HG03354 (cell line): ENCODE measurements at regions not wholly inside any gene's neighbourhood (a gene's known extent, or its start where the extent isn't known, plus 50 kb on each side); places are given as distances from the start of the nearest gene placed in this dataset.

Source experiments
- ATAC-seq: cut with Tn5 transposase; IDR thresholded peaks from one replicate; pipeline ENCODE4 v1.9.1; 2021; ENCODE audit warnings: mild to moderate bottlenecking; ENCODE audit not compliant: unreplicated experiment, poor library complexity, severe bottlenecking

DNA sequence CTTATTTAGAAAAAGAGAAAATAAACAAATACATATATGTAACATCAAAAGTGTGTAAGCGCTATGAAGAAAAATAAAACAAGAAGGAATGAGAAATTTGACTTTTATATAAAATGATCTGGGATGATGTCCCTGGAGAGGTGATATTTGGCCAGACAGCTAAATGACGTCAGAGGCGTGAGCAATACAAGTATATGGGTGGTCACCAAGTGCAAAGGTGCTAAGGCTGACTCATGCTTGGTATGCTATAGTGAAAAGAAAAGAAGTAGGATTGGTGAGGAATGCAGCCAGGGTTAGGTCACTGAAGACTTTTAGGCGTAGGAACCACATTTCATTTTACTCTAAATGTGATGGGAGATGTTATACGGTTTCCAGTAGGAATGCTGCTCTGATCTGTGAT, 1049.1 kb upstream of the TENM3 start:
- no peak for ATAC-seq

DNA sequence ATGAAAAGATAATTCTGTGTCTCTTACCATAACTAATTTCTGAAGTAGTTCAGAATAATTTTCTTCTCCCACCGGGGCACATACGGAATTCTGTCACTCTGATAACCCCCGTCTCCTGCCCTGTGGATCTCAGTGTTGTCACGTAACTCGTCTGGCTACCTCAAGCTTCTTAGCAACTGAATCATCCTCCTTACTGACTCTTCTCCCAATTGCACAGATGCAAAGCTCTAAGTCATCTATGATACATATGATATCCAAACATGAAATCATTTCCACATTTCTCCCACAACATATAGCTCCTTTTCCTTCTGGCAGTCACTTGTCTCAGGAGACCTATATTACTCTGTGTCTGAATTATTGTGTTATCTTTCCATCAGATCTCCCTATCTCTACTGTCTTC, 1043.1 kb upstream of the TENM3 start:
- no peak for ATAC-seq

DNA sequence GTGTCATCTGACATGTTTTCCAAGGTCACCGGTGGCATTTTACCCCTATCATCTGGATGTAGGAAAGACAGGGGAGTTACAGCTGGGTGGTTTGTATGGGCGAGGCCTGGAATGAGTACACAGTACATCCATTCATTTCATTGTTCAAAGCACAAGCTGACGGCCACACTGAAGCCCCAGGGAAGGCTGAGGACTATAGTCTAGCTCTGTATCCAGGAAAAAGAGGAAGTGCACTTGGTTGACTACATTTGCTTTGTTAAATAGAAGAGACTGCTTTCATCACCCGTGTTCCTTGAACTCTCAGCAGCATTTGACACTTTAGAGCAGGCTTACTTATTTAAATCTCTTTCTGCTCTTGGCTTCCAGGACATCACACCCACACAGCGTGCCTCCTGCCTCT, 1041.0 kb upstream of the TENM3 start:
- no peak for ATAC-seq

DNA sequence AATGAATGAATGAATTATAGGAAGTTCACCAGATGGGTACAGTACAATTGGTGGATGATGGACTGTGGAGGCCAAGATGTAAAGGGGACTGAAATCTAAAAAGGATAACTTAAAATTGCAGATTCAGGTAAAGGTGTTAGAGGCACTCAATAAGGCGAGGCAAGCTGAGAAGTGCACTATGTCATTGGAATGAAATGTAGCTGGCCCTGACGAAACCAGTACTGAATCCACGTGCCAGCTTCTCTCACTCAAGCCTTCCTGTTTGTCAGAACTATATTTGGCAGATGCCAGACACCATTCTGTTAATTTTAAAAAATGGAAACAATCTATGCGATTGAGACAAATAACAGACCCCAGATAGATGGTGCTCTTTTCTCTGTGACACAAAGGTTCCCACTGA, 1039.1 kb upstream of the TENM3 start:
- no peak for ATAC-seq

DNA sequence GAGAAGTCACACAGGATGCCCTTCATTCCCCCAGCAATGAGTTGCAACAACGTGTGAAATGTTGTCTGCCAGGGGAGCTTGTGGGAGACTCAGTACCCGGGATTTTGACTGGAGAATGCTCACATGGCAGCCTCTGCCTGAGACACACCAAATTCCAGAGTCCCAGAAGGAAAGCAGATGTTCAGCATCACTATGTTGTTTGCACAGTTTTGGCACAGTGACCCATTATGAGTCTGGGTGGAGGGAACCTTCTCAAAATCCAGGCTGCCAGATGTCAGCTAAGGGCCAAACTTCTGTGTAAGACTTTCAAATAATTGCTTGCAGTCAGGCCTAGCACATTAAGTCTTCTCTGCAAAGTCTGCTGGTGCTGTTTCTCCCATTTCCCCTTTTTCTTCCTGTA, 1029.7 kb upstream of the TENM3 start:
- no peak for ATAC-seq

DNA sequence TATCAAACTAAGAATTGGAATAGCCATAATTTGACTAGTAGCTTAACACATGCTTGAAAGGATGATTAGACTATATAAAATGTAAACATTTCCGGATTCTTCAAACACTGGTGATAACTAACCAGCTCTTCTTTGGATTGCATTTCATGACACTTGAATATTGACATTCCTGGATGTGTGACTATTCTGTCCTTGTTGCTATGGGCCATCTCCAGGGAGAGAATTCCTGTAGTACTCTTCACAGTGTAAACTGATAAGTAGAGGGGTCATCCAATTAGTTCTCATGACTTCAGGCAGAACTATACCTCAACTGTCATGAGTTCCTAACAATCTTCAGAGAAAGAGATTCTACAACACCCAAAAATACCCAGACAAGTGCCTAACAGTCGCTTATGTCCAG, 1026.7 kb upstream of the TENM3 start:
- ATAC-seq: no peak

DNA sequence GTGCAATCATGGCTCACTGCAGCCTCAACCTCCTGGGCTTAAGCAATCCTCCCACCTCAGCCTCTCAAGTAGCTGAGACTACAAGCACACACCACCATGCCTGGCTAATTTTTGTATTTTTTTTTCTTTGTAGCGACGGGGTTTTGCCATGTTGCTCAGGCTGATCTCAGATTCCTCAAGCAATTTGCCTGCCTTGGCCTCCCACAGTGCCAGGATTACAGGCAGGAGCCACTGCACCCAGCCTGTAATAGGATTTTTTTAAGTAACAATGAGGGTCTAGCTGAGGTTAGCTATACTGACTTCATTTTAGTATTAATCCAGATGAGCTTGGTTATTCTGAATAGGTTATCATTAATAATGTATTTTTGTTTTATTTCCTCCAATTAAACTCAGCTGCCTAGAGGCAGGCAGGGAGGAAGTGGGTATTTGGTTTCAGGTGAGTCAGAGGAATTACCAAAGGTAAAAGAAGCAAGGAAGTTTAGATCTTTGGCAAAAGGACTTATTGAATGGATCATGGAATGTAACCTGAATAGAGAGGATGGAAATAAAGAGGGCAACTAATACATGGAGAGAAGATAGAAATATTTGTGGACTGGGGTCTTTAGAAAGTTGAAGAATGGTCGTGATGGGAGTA, 1023.3 kb upstream of the TENM3 start:
- ATAC-seq: no peak

DNA sequence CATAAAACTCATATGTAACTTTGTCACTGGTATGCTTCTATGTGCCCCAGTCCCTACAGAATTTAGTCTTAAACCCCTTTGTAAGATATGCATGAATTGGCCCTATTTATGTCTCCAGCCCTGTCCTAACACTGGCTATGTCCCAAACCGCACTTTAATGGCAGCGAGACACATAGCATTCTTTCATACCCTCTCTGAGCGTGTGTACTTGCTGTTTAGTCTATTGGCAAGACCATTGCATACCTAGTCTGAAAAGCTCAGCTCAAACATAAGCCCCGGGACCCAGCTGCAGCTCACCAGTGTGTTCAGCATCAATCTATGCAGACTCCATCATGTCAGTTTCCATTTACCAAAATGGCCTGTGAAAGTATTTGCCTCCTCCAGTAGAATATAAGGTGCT, 1018.4 kb upstream of the TENM3 start:
- no peak for ATAC-seq

DNA sequence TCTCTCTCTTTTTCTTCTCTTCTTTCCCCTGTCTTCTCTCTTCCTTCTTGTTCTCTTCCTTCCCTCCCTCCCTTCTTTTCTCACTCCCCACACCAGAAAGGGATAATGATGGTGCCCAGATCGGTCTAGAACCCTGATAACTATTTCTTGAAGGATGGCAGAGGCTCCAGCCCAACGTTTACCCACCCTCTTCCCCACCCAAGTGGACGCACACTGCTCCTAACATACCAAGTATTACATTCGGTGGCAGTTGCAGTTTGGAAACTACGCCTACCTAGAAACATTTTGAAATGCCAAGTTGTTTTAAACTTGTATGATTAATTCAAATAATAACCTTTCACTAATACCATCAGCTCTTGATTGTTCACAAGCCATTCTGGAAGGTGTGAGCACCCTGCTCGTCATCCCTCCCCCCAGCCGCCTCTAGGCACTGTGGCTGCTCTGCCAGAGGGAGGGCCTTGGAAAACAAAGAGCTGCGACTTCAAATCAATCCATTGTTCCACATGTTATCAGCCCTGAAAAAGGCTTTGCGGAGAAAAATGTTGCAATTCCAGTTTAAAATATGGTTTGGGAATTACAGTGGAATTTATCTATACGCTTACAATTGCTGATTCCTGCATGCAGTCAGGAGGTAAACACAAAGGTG, 1017.5 kb upstream of the TENM3 start:
- no peak for ATAC-seq

DNA sequence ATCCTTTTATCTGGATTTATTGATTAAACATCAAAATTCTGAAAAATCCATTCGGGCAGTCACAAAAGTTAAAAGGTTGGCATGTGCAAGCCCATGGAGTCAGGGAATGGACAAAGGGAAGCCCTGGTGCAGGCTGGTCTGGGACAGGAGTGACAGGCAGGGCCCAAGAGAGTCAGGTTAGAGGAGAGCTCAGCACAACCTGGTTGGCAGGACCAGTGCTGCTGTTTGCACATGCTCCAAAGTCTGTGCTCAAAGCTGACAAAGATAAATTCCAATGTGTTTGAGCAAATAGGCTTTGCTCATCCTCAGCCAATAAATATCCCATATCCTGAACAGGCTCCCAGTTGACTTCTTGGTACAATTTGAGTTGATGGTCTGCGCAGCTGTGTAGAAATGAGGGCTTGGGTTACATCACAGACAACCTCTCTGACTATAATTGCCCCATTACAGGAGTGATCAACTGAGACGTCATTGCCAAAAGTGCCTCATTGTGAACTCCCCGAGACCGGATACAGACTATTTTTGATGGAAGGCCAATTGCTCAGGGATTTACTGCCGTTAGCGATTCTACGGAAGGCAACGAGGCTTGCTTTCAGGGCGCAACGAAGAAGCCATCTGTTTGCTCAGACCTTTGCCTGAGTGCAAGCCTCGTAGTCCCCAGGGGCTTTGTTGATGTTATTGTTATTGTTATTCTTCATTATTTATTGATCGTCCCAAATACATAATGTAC, 1008.1 kb upstream of the TENM3 start:
- no peak for ATAC-seq

DNA sequence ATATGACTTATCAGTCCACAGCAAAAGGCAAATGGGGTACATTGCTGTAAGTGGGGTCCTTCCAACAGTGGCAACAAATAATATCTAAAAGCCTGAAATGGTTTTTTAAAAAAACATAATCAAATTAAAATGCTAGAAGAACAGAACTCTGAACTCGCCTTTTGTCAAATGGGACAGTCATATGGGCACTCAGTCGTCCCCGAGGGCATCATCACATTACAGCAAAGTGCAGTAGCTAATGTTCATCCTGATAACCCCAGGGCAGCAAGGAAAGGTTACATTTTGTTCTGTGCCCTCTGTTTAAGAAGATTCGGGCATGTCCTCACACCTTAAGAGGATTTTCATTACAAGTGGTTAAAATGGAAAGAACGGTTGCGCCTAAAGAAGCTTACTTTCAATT, 997.9 kb upstream of the TENM3 start:
- ATAC-seq: no peak

DNA sequence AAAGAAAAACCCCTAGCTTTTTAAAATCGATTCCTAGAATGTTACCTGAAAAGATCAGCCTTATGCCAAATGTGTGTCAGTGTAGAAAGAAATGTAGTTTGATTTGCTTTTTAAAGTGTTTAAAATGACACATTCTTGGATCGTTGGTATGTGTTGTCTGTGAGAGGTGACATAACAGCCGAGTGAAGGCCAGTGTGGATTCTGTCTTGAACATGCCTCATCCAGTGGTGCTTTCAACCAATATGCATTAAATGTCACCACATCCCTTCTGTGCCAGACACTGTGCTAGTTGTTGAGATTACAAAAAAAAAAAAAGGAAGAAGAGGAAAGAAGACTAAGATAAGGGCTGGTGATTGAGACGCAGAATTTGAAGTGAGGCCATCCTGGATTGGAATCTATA, 994.2 kb upstream of the TENM3 start:
- no peak for ATAC-seq

DNA sequence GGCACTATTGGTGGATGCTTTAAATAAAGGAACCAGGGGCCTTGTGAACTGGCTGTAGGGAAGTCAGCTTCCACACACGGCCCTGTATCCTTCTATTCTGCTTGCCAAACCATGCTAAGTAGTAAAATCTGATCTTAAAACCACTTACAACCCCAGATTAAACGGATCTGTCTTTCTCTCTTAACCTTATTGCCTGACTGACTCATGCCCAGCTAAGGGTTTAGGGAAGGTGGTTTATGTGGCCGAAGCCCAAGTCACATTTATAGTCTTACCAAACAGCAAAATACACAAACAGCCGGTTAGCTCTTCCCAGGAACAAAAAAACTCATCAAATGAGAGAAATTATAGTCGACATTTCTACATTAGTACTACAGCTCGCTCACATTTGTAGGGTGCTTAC, 988.4 kb upstream of the TENM3 start:
- no peak for ATAC-seq

DNA sequence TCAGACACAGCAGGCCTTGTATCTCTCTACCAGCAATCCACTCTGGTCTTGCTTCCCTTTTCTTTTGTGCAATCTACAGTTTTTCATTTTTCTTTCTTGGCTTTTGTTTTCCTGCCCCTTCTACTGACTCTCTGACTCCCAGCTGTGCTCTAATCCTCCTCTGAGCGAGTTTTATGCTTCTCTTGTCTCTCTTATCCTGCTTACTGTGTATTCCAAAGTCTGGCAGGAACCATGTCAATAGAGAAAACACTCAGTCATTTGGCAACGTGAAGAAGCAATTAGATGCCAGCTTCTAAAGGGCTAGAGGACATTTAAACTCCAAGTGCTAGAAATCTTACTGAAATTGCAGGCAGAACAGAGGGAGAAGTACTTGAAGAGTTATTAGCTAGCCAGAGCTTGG, 984.6 kb upstream of the TENM3 start:
- ATAC-seq: no peak

DNA sequence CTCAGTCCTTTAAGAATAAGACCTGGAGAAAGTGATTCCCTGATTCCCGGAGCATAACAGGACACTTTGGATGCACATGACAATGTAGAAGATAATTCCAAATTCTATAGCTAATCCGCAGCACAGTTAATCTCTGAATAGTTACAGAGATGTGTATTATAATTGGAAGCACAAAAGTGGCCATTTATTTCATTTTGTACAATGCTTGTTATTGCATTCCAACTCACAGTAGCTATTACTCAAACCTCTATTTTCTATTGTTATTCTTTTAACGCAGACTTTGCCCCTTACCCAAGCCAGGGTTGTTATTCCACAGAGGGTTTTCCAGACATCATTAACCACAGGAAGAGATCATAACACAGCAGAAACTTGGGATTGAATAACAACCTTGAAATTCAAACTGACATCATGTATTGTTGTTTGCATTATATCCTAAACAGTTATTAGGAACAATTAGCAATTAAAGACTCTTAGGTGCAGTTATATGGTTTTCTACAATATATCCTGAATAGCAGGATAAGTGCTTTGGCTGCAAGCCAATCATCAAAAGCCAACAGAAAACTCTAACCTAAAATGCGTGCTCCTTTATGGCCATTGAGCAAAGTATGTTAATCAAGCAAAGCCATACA, 984.0 kb upstream of the TENM3 start:
- ATAC-seq: no peak

DNA sequence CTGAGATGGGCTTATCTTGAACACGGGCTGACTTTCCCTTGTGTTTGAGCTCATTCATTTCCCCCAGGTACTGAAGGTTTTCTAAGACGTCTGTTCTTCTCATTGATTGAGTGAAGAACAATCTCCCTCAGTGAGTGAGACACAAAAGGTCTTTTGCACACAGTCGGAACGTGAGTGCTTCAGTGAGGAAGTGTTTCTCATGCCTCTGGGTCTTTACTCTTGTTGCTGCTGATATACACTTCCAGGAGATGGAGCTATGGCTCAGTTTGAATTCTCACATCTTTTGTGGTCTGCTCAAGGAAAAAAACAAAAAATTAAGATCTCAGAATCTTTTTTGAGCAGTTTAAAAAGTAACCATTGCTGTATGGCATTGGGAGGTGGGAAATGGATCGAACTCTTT, 981.9 kb upstream of the TENM3 start:
- no peak for ATAC-seq

DNA sequence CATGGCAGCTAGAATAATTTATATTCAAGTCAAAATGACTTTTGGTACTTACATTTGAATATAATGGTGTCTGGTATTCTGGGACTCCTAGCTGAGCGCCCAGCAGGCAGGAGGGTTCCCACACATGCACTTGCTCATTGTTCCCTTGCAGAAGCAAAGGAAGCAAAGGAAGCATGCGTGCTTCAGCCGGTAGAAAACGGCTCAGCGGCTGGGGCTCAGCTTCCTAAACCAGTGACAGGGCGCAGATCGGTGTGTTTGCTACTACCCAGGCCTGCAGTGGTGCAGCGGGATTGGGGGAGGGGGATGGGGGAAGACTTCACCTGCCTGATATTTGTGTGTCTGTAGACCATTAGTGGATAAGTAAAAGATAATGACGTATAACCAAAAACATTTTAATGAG, 978.3 kb upstream of the TENM3 start:
- ATAC-seq: no peak

DNA sequence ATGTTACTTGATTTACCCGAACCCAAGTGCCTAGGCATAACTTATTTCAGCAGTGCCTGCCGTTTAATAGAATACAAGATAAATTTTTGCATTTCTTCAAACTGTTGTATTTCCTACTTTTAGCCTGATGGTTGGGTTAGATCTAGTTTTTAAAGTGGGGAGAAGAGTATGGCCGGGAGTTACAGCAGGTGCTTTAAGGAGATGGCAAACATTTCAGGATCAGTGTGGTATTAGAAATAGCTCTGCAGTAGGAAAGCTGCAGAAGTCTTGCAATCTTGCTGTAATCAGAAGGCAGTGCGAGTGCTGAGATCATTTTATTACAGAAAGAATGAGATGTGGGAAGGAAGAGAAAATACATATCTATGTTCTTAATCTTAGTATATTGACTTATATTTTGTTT, 977.8 kb upstream of the TENM3 start:
- ATAC-seq: no peak

DNA sequence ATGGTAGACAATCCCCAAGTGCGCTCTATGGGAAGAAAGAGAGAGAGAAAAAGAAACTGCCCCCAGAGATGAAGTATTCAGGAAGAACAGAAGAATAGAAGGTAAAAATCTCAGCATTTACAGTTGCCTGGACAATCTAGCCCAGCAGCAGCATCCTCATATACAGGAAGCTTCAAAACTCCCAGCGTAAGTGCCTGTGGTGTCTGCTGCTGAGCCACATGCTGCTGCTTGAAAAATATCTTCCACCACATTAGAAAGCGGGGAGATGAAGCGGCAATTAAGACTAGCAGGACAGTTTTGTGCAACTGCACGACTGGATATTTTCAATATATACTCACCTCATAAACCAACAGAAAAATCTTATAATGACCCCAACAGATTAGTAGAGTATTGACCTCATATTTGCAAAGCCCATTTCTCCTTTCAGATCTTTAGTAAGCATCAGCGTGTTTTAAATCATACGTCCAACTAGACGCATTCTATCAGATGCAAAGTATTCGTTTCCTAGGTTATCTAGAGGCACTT, 972.0 kb upstream of the TENM3 start:
- ATAC-seq: no peak

DNA sequence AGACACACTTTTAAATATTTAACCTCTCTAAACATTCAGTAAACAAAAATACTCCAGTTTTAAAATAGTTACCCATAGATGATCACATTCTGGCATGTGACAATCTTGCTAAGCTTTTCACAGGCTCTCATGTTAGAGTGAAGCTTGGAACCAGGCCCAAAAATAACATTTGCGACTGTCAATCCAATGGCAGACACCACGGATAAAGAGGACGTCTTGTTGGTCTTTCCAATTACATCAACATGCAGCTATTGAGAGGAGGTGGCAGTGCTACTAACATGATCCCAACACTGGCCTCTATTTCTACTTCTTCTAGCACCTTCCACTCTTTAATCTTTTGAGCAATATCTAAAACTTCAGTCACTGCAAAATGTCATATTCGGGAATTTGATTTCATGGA, 970.8 kb upstream of the TENM3 start:
- no peak for ATAC-seq

DNA sequence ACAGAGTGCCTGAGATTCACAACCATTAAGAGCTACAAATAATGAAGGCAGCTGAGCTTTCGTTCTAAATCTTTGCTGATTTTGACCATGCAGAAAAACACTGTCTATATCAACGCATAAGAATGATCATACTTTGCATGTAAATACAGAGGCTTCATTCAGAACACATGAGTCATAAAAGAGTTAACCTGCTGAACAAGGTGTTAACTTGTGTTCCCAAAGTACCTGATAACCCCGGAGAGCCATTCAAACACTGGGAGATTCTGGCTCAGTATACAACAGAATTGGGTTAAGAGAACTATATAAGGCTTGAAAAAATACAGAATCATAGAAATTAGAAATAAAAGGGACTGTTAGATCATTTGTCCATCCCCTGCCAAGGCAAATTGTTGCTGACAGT, 964.3 kb upstream of the TENM3 start:
- ATAC-seq: no peak
